IMR-90 (cell line): ENCODE measurements at regions not wholly inside any gene's neighbourhood (a gene's known extent, or its start where the extent isn't known, plus 50 kb on each side); places are given as distances from the start of the nearest gene placed in this dataset.

ENCODE experiments used
- CTCF ChIP-seq: conservative IDR thresholded peaks from 2 replicates; pipeline ENCODE4 v1.5.1; 2012; ENCODE audit warnings: mild to moderate bottlenecking, low read depth, low read length, improper control_type of control experiment
- POLR2A ChIP-seq: IDR thresholded peaks from 2 replicates; pipeline ENCODE4 v1.6.1; 2012; ENCODE audit warnings: mild to moderate bottlenecking, low read depth, low read length

GRCh38 chr2:129087133-129087813 lies 768.6 kb upstream of the HS6ST1 start:
- TF ChIP-seq CTCF (no peak), POLR2A (no peak)
